K562 (cell line): ENCODE measurements at regions not wholly inside any gene's neighbourhood (a gene's known extent, or its start where the extent isn't known, plus 50 kb on each side); places are given as distances from the start of the nearest gene placed in this dataset.

Experiments used
- CHCHD3 ChIP-seq: fragments of 250-450 bp; sonication (Bioruptor Pico); IDR thresholded peaks from 2 replicates; pipeline ENCODE4 v2.1.2; 2022; ENCODE audit warnings: mild to moderate bottlenecking
- CREB3 ChIP-seq: fragments of 450-650 bp; conservative IDR thresholded peaks from 2 replicates; pipeline ENCODE4 v1.6.1; 2016; ENCODE audit warnings: missing genetic modification characterization, low read depth, mild to moderate bottlenecking, missing compliant biosample characterization, moderate library complexity
- CXXC5 ChIP-seq: fragments of 250-450 bp; sonication (Bioruptor Pico); IDR thresholded peaks from 2 replicates; pipeline ENCODE4 v1.8.0; 2022; ENCODE audit warnings: inconsistent platforms, mild to moderate bottlenecking, moderate library complexity
- DPF2 ChIP-seq: fragments of 450-650 bp; IDR thresholded peaks from 2 replicates; pipeline ENCODE4 v1.6.1; 2016
- E2F1 ChIP-seq: sonication (generic); formaldehyde crosslinking; IDR thresholded peaks from 2 replicates; pipeline ENCODE4 v1.8.1; 2023; ENCODE audit warnings: mild to moderate bottlenecking, missing genetic modification reagents, moderate library complexity
- FUS ChIP-seq: fragments of 200-400 bp; formaldehyde crosslinking; optimal IDR thresholded peaks from 2 replicates; pipeline ENCODE3; 2017; ENCODE audit warnings: low read depth, low read length
- JUN ChIP-seq, 2 experiments: sonication (generic) in 1 of 2; formaldehyde crosslinking in 1 of 2; IDR thresholded peaks; 2 replicates each; pipeline versions ENCODE4 v1.6.1 to v1.8.0; 2012 to 2022; ENCODE audit warnings: borderline replicate concordance in 2 of 2, mild to moderate bottlenecking in 2 of 2, improper control_type of control experiment in 1 of 2, low read depth in 1 of 2, low read length in 1 of 2, missing genetic modification reagents in 1 of 2
- JUND ChIP-seq, 2 experiments: IDR thresholded peaks; 2 replicates in 1 of 2; 3 replicates in 1 of 2; pipeline ENCODE4 v1.6.1; 2011; ENCODE audit warnings: borderline replicate concordance in 2 of 2, low read depth in 2 of 2, low read length in 2 of 2, improper control_type of control experiment in 1 of 2, missing biosample characterization in 1 of 2, missing genetic modification characterization in 1 of 2, missing genetic modification reagents in 1 of 2
- KDM2B ChIP-seq: fragments of 250-450 bp; sonication (Bioruptor Pico); IDR thresholded peaks from 2 replicates; pipeline ENCODE4 v1.8.0; 2021; ENCODE audit warnings: mild to moderate bottlenecking, moderate library complexity
- MIER1 ChIP-seq: fragments of 450-650 bp; IDR thresholded peaks from 2 replicates; pipeline ENCODE4 v1.6.1; 2016; ENCODE audit warnings: antibody characterized with exemption, mild to moderate bottlenecking, low read depth
- PHF20 ChIP-seq: fragments of 450-650 bp; IDR thresholded peaks from 2 replicates; pipeline ENCODE4 v1.6.1; 2018; ENCODE audit not compliant: partially characterized antibody
- POLR3A ChIP-seq: IDR thresholded peaks from 2 replicates; pipeline ENCODE4 v1.6.1; 2011; ENCODE audit warnings: borderline replicate concordance, mild to moderate bottlenecking, moderate library complexity; ENCODE audit not compliant: insufficient read length, insufficient read depth; ENCODE audit errors: extremely low read depth
- RBM14 ChIP-seq: fragments of 200-400 bp; formaldehyde crosslinking; IDR thresholded peaks from 2 replicates; pipeline ENCODE4 v1.6.1; 2018; ENCODE audit warnings: low read depth, mild to moderate bottlenecking, low read length, moderate library complexity, borderline replicate concordance; ENCODE audit not compliant: insufficient read depth
- RFX5 ChIP-seq: IDR thresholded peaks from 2 replicates; pipeline ENCODE4 v1.6.1; 2011; ENCODE audit warnings: low read depth, mild to moderate bottlenecking, improper control_type of control experiment, low read length
- SAFB2 ChIP-seq: fragments of 200-400 bp; formaldehyde crosslinking; IDR thresholded peaks from 2 replicates; pipeline ENCODE4 v1.6.1; 2018; ENCODE audit warnings: borderline replicate concordance, low read length, low read depth, moderate library complexity; ENCODE audit not compliant: severe bottlenecking
- STAT5A ChIP-seq: IDR thresholded peaks from 2 replicates; pipeline ENCODE4 v1.6.1; 2012; ENCODE audit warnings: low read length, inconsistent platforms, borderline replicate concordance
- VEZF1 ChIP-seq: fragments of 200-800 bp; sonication (Bioruptor generic); IDR thresholded peaks from 2 replicates; pipeline ENCODE4 v1.6.1; 2017; ENCODE audit warnings: missing genetic modification characterization, missing compliant biosample characterization
- ZBED1 ChIP-seq: IDR thresholded peaks from 2 replicates; pipeline ENCODE4 v1.6.1; 2014
- ZNF212 ChIP-seq: fragments of 450-650 bp; formaldehyde crosslinking; IDR thresholded peaks from 2 replicates; pipeline ENCODE4 v1.4.0; 2020; ENCODE audit warnings: mild to moderate bottlenecking
- ZNF277 ChIP-seq: fragments of 250-450 bp; sonication (Bioruptor Pico); IDR thresholded peaks from 2 replicates; pipeline ENCODE4 v1.8.0; 2022; ENCODE audit warnings: inconsistent platforms, mild to moderate bottlenecking, moderate library complexity, borderline replicate concordance

GRCh38 chr7:118080947-118081346, 103.0 kb upstream of the LSM8 start (continued):
- TF ChIP-seq SAFB2: no peak
- peak; percentile 75 for TF ChIP-seq STAT5A
- no peak for TF ChIP-seq RBM14
- TF ChIP-seq POLR3A: no peak
- TF ChIP-seq ZNF277 (CRISPR knock-in tag): no peak
- no peak for TF ChIP-seq RFX5
- TF ChIP-seq KDM2B: no peak
- TF ChIP-seq ZNF212: no peak
- no peak for TF ChIP-seq ZBED1
- TF ChIP-seq JUND (IDR thresholded peaks at IDR 0.05; ENCODE audit: borderline replicate concordance, low read depth, low read length): peak; percentile 92
- peak; percentile 93; the same call in 2 of the 3 replicates for TF ChIP-seq JUND (tag; IDR thresholded peaks at IDR 0.05; ENCODE audit: borderline replicate concordance, low read depth, low read length)
- 0 out of 2 replicates have a peak, but pooled peaks have one; percentile 27 for TF ChIP-seq VEZF1 (CRISPR knock-in tag)
- no peak for TF ChIP-seq MIER1
- no peak for TF ChIP-seq CHCHD3 (CRISPR knock-in tag)
- peak; percentile 71 for TF ChIP-seq JUN (IDR thresholded peaks at IDR 0.05; ENCODE audit: borderline replicate concordance, low read depth, low read length)
- no peak for TF ChIP-seq JUN (CRISPR knock-in tag; IDR thresholded peaks at IDR 0.05; ENCODE audit: borderline replicate concordance)
- no peak for TF ChIP-seq PHF20
- TF ChIP-seq DPF2: peak; percentile 62
- TF ChIP-seq CXXC5 (CRISPR knock-in tag): no peak
- TF ChIP-seq CREB3: no peak
- no peak for TF ChIP-seq E2F1 (CRISPR knock-in tag)
- no peak for TF ChIP-seq FUS
